ENCODE measurements at regions not wholly inside any gene's neighbourhood (a gene's known extent, or its start where the extent isn't known, plus 50 kb on each side); places are given as distances from the start of the nearest gene placed in this dataset.

DNA sequence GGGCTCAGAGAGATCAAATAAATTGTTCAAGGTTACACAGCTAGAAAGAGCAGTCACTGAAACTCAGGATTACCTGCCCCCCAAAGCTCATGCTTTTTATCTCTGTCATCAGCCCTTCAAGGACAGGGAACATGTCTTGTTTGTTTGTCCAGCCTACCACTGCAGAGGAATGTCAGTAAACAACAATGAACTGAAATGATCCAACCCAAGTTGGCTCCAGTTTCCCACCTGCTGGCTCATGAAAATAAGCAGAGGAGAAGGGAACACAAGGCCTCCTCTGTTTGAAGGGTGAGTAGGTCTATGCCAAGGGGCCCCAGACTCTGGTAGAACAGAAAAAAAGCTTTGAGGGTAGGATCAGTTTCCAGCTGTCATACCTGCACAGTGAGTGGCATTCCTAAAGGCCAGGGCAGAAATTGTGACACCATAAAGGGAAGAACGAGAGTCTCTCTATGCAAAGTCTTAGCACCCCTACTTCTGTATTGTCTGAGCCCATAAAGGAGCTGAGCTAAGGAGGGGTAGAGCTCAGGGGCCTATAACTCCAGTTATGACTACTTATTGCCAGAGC, 115.2 kb downstream of the TRIM36 start:
- Mint-ChIP-seq H3K36me3 (no peaks in the 10 kb centered on the region), H3K9me3 (no peaks in the 10 kb centered on the region), H3K4me3 (no peak overlapping the region), H3K4me1 (ENCODE audit: unreplicated experiment) (no peaks in the 10 kb centered on the region), H3K27me3 (peaks cover under 1% of the 10 kb centered on the region), H3K27ac (no peak overlapping the region)
- TF ChIP-seq, protein P1, sequence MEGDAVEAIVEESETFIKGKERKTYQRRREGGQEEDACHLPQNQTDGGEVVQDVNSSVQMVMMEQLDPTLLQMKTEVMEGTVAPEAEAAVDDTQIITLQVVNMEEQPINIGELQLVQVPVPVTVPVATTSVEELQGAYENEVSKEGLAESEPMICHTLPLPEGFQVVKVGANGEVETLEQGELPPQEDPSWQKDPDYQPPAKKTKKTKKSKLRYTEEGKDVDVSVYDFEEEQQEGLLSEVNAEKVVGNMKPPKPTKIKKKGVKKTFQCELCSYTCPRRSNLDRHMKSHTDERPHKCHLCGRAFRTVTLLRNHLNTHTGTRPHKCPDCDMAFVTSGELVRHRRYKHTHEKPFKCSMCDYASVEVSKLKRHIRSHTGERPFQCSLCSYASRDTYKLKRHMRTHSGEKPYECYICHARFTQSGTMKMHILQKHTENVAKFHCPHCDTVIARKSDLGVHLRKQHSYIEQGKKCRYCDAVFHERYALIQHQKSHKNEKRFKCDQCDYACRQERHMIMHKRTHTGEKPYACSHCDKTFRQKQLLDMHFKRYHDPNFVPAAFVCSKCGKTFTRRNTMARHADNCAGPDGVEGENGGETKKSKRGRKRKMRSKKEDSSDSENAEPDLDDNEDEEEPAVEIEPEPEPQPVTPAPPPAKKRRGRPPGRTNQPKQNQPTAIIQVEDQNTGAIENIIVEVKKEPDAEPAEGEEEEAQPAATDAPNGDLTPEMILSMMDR (conservative IDR thresholded peaks at IDR 0.05): no peak
- no peak for DNase-seq (ENCODE audit: extremely low spot score, unreplicated experiment)

DNA sequence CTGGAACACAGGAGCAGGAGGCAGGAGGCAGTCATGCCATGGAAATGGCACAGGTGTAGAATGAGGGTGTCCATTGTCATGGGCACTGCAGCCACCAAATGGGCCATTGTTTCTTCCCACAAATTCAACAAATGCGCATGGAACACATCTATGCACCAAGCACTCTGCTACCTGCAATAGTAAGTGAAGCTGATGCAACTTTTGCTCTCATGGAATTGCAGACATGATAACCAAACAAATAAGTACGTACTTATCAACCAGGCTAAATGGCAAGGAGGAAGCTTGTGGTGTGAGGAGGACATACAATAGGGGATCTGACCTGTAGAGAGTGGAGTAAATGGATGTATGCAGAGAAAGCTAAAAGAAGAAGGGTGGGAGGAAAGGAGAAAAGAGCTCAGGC, 116.8 kb downstream of the TRIM36 start:
- no peak overlapping the region for H3K4me3 Mint-ChIP-seq
- H3K9me3 Mint-ChIP-seq: no peaks in the 10 kb centered on the region
- H3K36me3 Mint-ChIP-seq: no peaks in the 10 kb centered on the region
- DNase-seq (ENCODE audit: extremely low spot score, unreplicated experiment): no peak
- H3K4me1 Mint-ChIP-seq (ENCODE audit: unreplicated experiment): no peaks in the 10 kb centered on the region
- H3K27me3 Mint-ChIP-seq: peaks cover 10% of the 10 kb centered on the region
- TF ChIP-seq, protein P1 (conservative IDR thresholded peaks at IDR 0.05): no peak
- H3K27ac Mint-ChIP-seq: no peak overlapping the region

DNA sequence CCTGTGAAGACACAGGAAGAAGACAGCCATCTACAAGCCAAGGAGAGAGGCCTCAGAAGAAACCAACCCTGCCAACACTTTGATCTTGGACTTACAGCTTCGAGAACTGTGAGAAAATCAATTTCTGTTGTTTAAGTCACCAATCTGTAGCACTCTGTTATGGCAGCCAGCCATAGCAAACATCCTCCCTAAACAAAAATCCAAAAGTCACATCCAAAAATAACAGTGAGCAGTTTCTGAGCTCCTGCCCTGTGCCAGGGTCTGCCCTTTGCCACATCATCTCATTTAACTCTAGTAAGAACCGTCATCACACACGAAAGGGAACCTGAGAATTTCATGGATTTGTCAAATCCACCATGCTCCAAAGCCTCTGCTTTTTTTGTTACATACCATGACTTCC, 118.8 kb downstream of the TRIM36 start:
- no peak for DNase-seq (ENCODE audit: extremely low spot score, unreplicated experiment)
- no peak overlapping the region for H3K4me3 Mint-ChIP-seq
- H3K27ac Mint-ChIP-seq: no peak overlapping the region
- no peaks in the 10 kb centered on the region for H3K36me3 Mint-ChIP-seq
- H3K9me3 Mint-ChIP-seq: no peaks in the 10 kb centered on the region
- H3K4me1 Mint-ChIP-seq (ENCODE audit: unreplicated experiment): no peaks in the 10 kb centered on the region
- TF ChIP-seq, protein P1 (conservative IDR thresholded peaks at IDR 0.05): no peak
- H3K27me3 Mint-ChIP-seq: peaks cover 10% of the 10 kb centered on the region

DNA sequence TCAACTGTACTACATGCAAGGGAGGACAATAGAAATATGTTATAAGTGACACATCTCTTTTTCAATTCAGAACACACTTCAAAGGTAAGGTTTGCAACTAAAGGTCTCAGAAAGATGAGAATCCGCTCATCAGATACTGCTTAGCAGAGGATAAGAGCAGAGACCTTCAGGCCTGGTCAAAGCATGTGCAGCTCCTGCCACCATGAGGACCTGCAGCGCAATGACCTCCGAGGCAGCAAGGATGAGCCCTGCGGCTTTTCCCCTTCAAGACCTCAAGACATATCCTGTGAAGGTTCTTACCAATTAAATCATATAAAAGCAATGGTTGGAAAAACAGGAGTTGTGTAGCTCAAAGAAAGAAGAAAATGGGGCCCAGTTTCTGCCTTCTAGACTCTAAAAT, 135.8 kb downstream of the TRIM36 start:
- TF ChIP-seq, protein P1 (conservative IDR thresholded peaks at IDR 0.05): peak; percentile 40
- H3K27me3 Mint-ChIP-seq: no peaks in the 10 kb centered on the region
- no peak for DNase-seq (ENCODE audit: extremely low spot score, unreplicated experiment)
- no peaks in the 10 kb centered on the region for H3K4me1 Mint-ChIP-seq (ENCODE audit: unreplicated experiment)
- peaks cover 19% of the 10 kb centered on the region for H3K9me3 Mint-ChIP-seq
- no peak overlapping the region for H3K27ac Mint-ChIP-seq
- no peaks in the 10 kb centered on the region for H3K36me3 Mint-ChIP-seq
- H3K4me3 Mint-ChIP-seq: no peak overlapping the region

DNA sequence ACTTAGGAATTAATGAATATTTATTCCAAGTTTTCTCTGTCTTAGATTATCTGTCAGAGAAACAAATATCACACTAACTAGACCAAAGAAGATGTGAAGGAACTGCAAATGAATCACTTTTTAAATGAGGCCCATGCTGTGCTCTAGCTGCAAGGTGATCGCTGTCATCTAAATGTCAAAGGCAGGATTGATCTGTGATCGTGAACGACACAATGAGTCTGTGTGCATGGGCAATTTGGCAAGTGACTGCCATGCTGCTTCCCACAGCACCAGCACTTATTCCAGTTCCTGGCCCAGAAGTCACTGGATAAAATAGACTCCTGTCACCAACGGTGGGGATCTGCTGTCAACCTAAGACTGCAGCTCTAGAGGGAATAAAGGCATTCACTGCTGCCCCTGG, 141.2 kb downstream of the TRIM36 start:
- TF ChIP-seq, protein P1 (conservative IDR thresholded peaks at IDR 0.05): no peak
- no peak overlapping the region for H3K27ac Mint-ChIP-seq
- DNase-seq (ENCODE audit: extremely low spot score, unreplicated experiment): no peak
- no peaks in the 10 kb centered on the region for H3K4me1 Mint-ChIP-seq (ENCODE audit: unreplicated experiment)
- H3K36me3 Mint-ChIP-seq: no peaks in the 10 kb centered on the region
- H3K4me3 Mint-ChIP-seq: no peak overlapping the region
- H3K27me3 Mint-ChIP-seq: peaks cover 11% of the 10 kb centered on the region
- peaks cover 7% of the 10 kb centered on the region for H3K9me3 Mint-ChIP-seq

DNA sequence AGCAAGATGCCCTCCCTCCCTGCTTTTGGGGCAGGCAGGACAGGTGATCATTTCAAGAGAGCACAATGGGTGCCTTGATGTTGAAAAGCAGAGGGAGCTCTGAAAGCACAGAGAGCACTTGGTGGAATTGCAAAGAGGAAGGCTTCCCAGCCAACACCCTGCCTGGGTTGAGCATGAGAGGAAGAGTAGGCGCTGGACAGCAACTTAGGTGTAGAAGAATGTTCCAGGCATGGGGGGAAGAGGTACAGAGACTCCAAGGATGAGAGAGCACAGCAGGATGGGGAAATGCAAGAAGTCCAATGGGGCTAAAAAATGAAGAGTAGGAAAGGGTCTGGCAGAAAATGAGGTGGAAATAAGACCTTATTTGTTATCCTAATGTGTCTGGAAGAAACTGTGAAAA, 144.8 kb downstream of the TRIM36 start:
- peaks cover 11% of the 10 kb centered on the region for H3K27me3 Mint-ChIP-seq
- no peaks in the 10 kb centered on the region for H3K36me3 Mint-ChIP-seq
- H3K9me3 Mint-ChIP-seq: no peaks in the 10 kb centered on the region
- no peak for DNase-seq (ENCODE audit: extremely low spot score, unreplicated experiment)
- no peak overlapping the region for H3K27ac Mint-ChIP-seq
- no peak overlapping the region for H3K4me3 Mint-ChIP-seq
- H3K4me1 Mint-ChIP-seq (ENCODE audit: unreplicated experiment): no peaks in the 10 kb centered on the region
- TF ChIP-seq, protein P1 (conservative IDR thresholded peaks at IDR 0.05): no peak
